Endothelial cell of umbilical vein (primary cell): ENCODE measurements at regions not wholly inside any gene's neighbourhood (a gene's known extent, or its start where the extent isn't known, plus 50 kb on each side); places are given as distances from the start of the nearest gene placed in this dataset.

ENCODE experiments used
- CTCF ChIP-seq, 2 donors: IDR thresholded peaks; 1 replicate in 1 of 2; 2 replicates in 1 of 2; pipeline ENCODE4 v1.5.1; 2011; ENCODE audit warnings: low read length in 2 of 2, mild to moderate bottlenecking in 2 of 2, moderate library complexity in 2 of 2, control low read depth in 1 of 2, inconsistent platforms in 1 of 2, low read depth in 1 of 2; ENCODE audit not compliant: insufficient read depth in 1 of 2; ENCODE audit errors: extremely low read depth in 1 of 2
- EZH2 ChIP-seq: IDR thresholded peaks from 2 replicates; pipeline ENCODE4 v1.6.1; 2012; ENCODE audit warnings: borderline replicate concordance, low read depth, mild to moderate bottlenecking, moderate library complexity, low read length, inconsistent platforms; ENCODE audit not compliant: severe bottlenecking
- MAX ChIP-seq: IDR thresholded peaks from 2 replicates; pipeline ENCODE4 v1.6.1; 2011; ENCODE audit not compliant: insufficient read depth, insufficient read length
- POLR2A ChIP-seq: IDR thresholded peaks from 2 replicates; pipeline ENCODE4 v1.6.1; 2012; ENCODE audit warnings: low read depth, mild to moderate bottlenecking, control low read depth, low read length
- POLR2AphosphoS5 ChIP-seq: IDR thresholded peaks from 2 replicates; pipeline ENCODE4 v1.6.1; 2012; ENCODE audit warnings: low read depth, mild to moderate bottlenecking, control low read depth, low read length, moderate library complexity; ENCODE audit not compliant: insufficient read depth

- TF ChIP-seq CTCF (IDR thresholded peaks at IDR 0.05; ENCODE audit: extremely low read depth in 1 of 2, insufficient read depth in 1 of 2, low read depth in 1 of 2, low read length in 2 of 2) (no peak), POLR2A (no peak), POLR2AphosphoS5 (no peak), MAX (no peak), EZH2 (no peak)
Measured at GRCh38 chr12:124175704-124176103, 119.2 kb upstream of the RFLNA start.
